CD4-positive, alpha-beta T cell treated with Interferon alpha-2 for 1 hour (primary cell): ENCODE measurements at regions not wholly inside any gene's neighbourhood (a gene's known extent, or its start where the extent isn't known, plus 50 kb on each side); places are given as distances from the start of the nearest gene placed in this dataset.

ENCODE experiments used
- DNase-seq, 2 donors: peaks; one replicate each; pipeline ENCODE4 v3.0.0-alpha.2; 2020 to 2022

DNA sequence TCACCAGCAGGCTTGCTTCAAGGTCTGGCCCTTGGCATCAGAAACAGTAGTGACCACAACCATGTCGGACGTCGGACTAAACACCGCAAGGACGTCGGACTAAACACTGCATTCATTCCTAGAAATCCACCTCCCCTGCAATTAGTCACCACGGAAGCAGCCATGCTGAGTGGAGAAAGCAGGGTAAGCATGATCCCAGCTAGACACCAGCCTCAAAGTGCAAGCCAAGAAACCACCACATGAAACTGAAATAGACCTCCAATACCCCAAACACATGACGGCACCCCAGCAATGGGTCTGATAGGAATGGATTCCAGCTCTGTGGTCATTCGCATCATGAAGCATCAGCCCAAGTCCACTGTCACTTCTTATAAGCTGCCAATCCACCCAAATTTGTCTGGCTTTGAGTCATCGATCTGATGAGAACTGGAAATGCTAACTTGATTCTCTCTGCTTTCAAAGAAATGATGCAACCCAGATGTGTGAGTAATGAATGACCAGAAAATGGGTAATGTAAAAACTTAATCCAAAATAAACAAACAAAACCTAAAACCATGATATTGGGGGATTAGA is 348.3 kb upstream of the TMCO5A start:
- DNase-seq: no peak

DNA sequence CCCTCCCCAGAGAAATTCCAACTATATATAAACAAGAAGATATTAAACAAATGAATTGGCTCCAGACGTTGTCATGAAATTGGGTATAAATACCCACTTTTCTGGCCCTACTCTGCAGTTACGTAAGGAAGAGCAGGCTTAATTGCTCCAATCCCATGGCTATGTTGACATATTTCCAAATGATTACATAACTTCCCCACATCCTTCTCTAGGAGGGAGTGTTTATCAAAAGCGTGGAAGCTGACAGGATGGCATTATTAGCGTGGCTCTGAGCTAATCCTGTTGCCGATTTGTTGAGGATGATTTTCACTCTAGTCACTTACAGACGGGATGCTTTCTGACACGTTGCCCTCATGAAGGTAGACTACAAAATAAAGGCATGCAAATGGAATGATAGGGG is 347.5 kb upstream of the TMCO5A start:
- no peak for DNase-seq

DNA sequence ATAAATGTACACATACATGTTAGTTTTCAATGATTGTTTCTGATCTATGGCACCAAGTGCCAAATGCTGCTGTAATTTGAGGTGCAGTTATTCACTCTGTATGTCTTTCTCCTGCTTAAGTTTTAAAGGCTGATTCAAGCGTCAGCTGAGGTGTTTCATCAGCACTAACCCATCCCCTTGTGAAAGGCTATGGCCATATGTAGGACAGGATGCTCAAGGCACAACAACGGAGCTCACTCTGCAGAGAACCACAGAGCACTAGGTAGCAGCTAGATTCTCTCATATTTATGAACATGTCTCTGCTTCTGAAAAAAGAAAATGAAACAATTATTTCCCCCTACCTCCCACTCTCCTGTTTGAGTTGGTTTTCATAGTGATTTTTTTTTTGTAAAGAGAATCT is 340.0 kb upstream of the TMCO5A start:
- DNase-seq: no peak

DNA sequence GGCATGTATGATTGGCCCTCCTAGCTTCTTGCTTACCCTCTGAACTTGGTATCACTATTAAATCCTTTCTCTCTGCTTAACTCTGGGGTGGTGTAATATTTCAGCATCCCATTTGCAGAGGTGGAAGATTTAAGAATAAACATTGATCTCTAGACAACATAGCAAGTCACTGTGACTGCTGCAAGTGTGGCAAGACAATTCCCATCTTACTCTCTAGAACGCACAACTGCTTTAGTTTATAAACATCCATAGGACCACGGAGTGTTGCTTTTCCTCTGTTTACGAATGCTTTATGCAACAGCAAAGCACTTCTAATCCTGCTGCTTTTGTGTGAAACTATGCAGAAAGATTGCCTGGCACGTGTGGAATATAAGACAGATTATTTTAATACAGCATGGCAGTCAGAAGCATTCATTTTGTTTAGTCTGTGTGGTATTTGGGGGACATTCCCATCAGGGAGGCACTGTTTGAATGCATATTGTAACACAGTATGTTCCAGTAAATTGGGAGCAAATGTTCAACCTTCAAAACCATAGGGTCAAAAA is 338.9 kb upstream of the TMCO5A start:
- DNase-seq: no peak

DNA sequence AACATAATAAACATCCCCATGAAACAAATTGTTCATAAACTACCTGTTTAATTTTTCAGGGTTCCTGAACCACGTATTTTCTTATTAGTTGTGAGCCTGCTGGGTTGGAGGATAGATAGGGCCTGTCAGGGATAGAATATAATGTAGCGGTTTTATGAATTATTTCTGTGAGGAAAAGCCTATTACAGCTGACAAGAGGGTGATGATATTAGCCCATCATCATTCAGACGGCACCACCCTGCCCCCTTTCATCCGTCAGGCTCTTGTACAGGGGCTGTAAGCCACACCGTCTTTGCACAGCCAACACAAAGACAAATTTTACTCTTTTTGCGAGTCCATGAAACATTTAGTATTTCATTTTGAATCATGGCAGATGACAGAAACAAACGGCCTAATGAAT is 335.3 kb upstream of the TMCO5A start:
- no peak for DNase-seq

DNA sequence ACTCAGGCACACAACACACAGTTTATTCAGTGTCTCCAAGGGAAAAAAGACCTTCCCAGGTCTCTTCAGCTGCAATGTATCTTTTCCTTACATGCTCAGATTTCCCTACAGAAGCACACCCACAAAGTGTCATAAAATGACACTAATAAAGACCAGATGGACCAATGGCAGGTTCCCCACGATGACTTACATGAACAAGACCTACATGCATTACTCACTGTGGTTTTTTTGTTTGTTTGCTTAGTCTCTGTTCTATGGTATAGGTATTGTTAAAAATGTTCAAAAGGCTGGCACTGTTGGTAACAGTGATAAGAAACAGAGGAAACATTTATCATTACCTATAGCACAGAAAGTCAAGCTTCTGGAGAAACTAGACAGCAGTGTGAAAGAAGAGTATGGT is 318.2 kb upstream of the TMCO5A start:
- DNase-seq: no peak

DNA sequence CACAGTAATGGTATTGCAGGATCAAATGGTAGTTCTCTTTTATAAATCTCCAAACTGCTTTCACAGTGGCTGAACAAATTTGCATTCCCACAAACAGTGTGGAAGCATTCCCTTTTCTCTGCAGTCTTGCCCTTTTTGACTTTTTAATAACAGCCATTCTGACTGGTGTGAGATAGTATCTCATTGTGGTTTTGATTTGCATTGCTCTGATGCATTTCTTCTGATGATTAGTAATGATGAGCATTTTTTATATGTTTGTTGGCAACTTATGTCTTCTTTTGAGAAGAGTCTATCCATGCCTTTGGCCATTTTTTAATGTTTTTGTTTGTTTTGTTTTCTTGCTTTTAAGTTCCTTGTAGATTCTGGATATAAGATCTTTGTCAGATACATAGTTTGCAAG is 316.1 kb upstream of the TMCO5A start:
- no peak for DNase-seq

DNA sequence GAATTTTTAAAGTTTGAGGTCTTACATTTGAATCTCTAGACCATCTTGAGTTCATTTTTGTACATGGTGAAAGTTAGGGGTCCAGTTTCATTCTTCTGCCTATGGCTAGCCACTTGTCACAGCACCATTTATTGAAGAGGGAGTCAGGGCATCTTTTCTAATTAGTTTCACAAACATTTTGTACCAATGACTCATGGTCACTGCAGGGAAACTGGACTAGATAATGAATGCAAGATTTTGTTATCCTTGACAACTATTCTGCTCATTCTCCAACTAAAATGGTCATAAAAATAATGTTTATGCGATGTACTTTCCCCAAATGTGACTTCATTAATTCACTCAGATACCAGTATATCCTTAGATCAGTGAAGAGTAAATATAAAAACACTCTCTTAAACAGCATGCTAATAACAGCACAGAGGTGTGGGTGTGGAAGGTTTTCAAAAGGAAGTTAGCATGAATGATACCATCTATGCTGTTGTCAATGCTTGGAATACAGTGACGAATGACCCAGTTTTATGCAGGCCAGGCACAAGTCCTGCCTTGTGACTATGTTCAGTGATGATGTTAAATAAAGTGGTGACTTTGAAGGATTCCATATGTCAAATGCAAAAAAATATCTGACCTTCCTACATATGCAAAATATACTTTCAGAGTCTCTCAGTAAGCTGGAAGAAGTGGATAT is 314.9 kb upstream of the TMCO5A start:
- no peak for DNase-seq

DNA sequence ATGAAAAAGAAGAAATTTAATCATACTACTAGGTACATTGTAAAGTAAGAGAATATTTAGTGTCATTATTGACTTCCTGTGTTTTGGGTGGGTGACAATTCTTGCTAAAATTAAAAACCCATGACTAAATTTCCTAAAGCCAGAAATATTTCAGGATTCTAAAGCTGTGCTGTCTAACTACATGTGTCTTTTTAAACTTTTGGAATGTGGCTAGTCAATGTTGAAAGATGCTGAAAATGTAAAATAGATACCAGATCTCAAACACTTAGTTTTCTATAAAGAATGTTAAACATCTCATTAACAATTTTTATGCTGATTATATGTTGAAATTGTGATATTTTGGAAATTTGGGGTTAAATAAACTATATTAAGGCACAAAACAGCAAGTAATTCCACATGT is 308.9 kb upstream of the TMCO5A start:
- DNase-seq: no peak

DNA sequence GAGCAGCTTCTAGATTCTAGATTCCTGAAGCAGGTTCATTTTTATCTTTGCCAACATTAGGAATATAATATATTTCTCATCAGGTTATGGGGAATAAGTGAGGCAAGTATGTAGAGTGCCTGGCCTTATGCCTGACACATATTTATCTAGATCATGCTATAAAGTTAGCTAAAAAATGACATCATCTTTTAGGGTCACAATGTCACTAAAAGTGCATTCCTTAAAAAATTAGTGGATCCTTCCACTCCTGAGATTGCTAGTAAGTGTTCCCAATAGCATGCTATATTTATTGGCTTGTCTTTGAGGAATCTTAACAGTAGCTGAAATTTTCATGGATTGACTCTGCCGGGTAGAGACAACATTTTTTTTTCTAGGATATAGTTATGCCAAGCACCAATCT is 305.9 kb upstream of the TMCO5A start:
- DNase-seq: no peak

DNA sequence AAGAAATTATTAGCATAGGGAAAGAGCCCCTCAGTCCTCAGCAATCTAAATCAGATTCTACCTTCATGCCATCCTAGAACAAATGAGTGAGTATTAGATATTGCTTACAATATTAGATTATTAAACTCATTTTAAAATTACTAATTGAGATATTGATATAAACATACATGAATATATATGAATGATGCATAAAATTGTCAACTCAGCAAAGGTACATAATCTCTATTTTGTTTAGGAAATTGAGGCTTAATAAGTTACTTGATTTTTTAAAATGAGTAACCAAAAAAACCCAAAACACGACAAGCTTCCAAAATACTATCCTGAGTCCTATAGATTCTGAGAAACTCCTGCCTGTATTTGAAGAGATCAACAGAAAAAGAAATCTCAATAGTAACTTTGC is 297.7 kb upstream of the TMCO5A start:
- no peak for DNase-seq

DNA sequence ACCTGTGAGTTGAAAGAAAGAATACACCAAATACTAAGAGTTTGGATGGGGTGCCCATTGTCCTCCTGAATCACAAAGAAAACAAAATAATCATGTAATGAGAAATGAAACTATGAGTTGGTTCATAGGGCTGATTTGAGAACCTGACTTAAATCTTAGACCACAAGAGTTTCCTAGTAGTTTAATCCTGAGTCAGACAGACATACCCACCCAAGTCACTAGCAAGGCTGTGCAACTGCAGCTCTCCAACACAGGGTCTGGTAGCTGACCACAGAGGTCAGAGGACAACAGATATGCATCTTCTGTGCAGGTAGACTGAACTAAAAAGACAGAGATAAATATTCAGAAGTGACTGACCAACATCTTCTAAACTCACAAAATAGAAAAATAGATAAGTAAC is 296.3 kb upstream of the TMCO5A start:
- DNase-seq: no peak

DNA sequence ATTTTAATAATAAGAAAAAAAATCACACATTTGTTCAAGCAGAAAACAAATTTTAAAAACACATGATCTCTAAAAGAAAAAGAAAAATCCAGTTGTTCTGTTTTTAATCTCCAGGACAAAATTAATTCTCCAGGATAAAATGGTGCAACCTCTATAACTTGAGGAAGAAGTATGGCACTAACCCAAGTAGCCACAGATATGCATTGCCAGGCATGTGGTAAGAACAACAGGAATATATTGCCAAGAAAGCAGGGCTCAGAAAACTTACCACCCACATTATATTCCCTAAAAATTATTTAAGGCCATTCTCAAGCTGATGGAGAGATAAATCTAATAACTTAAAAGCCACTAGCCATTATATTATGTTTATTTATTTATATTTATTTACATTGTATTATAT is 295.7 kb upstream of the TMCO5A start:
- no peak for DNase-seq

DNA sequence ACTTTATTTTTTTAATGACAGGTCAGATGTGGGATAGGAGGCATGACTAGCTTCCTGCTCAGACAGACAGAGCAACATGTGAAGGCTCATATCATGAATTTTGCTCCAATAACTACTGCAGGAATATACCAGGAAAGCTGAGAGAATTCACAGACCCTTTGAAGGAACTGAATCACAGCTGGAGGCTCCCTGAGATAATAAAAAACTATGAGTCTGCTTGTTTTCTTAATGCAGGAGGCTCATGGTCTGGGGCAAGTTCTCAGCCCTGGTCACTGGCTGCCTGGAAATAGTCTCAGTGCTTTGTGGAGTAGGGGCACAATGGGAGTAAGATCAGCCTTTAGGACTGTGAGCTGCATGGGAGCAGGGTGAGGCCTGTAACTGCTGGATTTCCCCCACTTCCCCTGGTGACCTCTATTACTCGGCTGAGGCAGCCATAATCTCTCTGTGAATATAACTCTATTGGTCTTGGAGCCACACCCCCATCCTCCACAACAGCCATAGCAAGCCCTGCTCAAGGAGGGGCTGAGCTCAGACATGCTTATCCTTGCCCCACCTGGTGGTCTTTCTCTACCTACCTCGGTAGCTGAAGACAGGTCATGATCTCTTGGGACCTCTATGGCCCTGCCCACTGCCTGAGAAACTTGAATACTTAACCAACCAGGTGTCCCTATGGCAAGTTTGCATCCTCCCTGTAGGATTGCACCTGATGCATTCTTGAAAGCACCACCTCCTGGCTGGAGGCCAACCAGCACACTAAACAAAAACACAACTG is 281.6 kb upstream of the TMCO5A start:
- DNase-seq: no peak

DNA sequence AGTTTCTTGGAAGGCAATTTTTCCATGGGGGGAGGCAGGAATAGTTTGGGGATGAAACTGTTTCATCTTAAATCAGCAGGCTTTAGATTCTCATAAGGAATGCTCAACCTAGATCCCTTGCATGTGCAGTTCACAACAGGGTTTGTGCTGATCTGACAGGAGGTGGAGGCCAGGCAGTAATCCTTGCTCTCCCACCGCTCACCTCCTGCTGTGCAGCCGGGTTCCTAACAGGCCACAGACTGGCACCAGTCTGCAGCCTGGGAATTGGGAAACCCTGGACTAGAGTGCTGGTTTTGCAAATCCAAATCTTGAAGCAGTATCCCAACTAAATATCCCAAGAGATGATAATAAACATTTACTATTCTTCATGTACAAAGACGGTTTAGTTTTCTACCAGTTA is 256.3 kb upstream of the TMCO5A start:
- no peak for DNase-seq

DNA sequence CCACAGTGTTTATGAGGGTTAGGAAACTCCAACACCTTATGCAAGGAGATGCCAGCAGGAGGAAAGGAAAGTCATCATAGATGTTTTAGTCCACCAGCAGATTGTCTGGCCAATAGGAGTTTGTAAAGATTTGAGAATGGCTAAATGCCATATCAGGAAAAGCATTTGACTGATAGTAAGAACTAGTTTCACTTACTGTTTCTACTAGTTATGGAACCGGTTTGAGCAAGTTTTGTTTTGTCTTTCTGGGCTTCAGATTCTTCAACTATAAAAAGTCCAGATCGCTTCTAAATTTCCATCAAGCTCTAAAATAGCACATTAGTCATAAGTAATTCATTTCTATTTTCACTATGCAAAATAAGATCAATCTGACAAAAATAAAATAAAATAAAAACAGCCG is 254.8 kb upstream of the TMCO5A start:
- no peak for DNase-seq

DNA sequence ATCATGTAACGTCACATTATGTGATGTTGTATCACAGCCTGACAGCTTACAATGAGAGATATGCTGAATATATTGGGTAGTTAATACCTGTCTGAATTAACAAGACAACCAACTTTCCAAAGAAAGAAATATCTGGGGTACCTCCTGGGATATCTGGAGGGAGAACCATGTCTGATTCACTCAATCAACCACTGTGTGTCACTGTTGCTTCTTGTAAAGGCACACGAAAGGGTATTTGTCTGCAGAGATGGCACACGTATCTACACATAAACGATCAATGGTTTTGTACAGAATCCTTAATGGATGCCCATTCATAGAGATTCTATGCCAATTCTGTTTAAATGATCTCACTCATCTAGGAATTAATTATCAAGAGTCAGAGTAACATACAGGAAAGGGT is 252.1 kb upstream of the TMCO5A start:
- DNase-seq: no peak

DNA sequence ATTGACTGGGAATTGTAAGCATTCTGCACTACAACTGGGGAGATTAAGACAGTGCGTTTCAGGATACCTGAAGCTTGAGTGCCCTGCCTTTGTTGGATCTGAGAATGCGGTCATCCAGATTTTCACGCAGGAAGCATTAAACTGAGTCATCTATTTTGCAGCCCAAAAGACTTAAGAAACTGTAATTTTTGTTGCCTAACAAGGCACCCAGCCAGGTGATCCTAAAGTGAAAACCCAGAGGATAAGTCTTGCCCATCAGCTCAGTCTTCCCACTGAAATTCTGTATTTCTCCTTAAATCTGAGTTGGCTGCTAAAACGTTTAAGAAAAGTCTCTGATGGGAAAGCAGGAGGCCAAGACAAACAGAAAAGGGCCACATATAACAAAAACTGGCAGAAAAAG is 242.5 kb upstream of the TMCO5A start:
- no peak for DNase-seq

DNA sequence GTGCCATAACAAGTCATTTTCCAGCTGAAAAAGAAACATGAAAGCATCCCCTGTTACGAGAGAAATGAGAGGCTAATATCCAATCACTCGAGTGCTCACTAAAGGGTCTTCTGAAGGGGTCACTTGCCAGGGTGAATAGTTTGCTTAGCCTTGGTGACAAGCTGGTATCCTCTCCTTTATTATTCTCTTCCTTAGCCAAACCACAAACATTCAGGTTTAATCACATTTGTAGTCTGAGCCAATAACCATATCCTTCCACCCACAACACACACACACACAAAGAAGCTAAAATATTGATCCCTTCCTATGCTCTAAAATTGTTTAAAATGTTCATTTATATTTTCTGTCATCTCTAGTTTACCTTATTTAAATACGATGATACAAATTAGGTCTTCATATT is 240.5 kb upstream of the TMCO5A start:
- DNase-seq: no peak

DNA sequence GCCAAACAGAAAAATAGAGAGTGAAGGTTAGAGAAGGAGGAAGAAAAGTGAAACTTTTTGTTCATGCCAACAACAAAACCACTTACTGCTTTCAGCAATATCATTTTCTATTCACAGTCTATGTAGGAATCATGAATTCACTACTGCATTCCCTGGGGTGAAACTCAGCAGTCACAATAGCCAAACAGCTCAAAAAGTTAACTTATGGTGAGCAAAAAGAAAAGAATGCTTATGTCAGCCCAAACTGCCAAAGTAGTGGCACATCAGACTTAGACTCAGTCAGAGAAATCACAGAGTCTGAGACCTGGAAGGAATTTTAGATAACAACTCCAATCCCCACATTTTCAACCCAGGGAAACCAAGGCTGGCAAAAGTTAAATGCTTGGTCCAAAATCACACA is 238.7 kb upstream of the TMCO5A start:
- DNase-seq: no peak

DNA sequence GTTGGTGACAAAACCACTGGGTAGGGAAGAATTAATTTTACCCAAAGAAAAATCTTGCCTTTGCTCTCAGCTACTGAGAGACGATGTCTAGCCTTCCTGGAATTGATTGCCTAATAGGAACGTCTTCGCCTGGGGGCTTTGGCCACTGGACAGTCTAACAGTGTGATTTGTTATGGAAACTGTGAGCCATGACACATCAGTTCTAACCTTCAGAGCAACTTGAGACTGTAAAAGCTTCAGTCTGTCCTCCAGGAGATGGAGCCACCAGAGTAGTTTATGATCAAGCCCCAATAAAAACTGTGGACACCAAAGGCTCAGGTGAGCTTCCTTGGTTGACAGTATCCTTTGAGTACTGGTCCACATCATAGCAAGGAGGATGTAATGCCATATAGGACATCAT is 235.8 kb upstream of the TMCO5A start:
- DNase-seq: no peak

DNA sequence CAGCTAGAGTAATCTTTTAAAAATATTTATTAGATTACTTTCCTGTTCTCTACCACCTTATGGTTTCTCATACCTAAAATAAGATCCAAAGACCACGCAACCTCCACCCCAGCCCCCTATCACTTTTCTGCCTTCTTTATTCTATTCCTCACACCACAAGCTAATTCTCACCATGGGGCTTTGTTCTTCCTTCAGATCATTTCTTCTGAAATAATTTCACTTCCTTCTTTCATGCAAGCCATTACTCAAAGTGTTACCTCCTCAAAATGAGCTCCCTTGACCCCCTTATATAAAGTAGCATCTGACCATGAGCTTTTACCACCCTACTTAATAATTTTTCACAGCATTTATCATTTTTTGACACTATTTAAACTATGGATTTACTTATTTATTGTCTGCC is 233.2 kb upstream of the TMCO5A start:
- no peak for DNase-seq

DNA sequence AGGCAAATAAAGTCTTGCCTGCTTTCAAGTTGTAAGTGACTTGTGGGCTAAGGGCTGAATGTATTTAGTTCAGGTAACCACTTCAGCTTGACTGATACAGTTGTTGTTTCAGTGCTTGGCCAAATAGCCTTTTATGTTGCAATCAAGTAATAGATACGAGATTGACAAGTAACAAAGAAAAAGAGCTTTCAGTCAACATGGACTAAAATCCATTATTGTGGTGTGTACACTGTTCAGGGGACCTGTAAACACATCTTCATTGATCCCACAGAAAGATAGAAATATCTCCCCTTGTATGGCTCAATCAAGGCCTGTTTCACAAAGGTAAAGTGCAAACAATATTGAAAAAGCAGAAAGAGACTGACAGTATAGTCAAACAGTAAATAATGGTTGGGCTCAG is 224.8 kb upstream of the TMCO5A start:
- no peak for DNase-seq

DNA sequence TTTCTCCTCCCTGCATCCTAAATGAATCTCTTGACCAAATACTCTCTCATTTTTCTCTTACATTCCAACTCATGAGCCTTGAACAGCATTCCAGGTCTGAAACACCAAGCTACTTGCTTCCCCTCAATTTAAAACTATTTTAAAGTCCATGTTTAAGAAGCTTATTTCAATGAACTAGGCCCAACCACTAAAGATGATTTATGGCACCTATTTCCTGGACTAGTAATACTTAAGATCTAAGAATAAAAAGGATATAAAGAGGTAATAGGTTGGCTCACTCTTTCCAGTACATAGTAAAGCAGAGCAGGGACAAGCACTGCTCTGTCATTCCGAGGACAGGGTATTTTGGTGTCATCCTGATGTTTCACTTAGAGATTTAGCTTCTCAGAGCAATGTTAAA is 219.3 kb upstream of the TMCO5A start:
- DNase-seq: no peak
